H1 (cell line): ENCODE measurements at regions not wholly inside any gene's neighbourhood (a gene's known extent, or its start where the extent isn't known, plus 50 kb on each side); places are given as distances from the start of the nearest gene placed in this dataset.

Source experiments
- CTCF ChIP-seq, 3 experiments: IDR thresholded peaks; 1 replicate in 2 of 3; 2 replicates in 1 of 3; pipeline versions ENCODE4 v1.5.1 to v1.6.1; 2011; ENCODE audit warnings: low read length in 3 of 3, mild to moderate bottlenecking in 3 of 3, inconsistent platforms in 2 of 3, low read depth in 1 of 3, moderate library complexity in 1 of 3; ENCODE audit not compliant: insufficient read depth in 1 of 3; ENCODE audit errors: control extremely low read depth in 1 of 3
- EP300 ChIP-seq, 2 experiments: IDR thresholded peaks; 1 replicate in 1 of 2; 2 replicates in 1 of 2; pipeline ENCODE4 v1.6.1; 2011 to 2012; ENCODE audit warnings: low read depth in 2 of 2, low read length in 2 of 2, mild to moderate bottlenecking in 2 of 2, borderline replicate concordance in 1 of 2, inconsistent platforms in 1 of 2, moderate library complexity in 1 of 2
- EZH2 ChIP-seq: fragments of 200-600 bp; sonication (generic); IDR thresholded peaks from 2 replicates; pipeline ENCODE4 v1.7.1; 2012; ENCODE audit warnings: low read depth, mild to moderate bottlenecking, moderate library complexity, low read length, inconsistent platforms; ENCODE audit not compliant: severe bottlenecking
- SIRT6 ChIP-seq: IDR thresholded peaks from one replicate; pipeline ENCODE4 v1.7.1; 2012; ENCODE audit warnings: low read length, inconsistent platforms
- TAF1 ChIP-seq: IDR thresholded peaks from 2 replicates; pipeline ENCODE4 v1.6.1; 2011; ENCODE audit warnings: mild to moderate bottlenecking, low read depth, low read length

- TF ChIP-seq EP300 (IDR thresholded peaks at IDR 0.05; ENCODE audit: borderline replicate concordance in 1 of 2, low read depth in 2 of 2, low read length in 2 of 2) (no peak), CTCF (IDR thresholded peaks at IDR 0.05; ENCODE audit: control extremely low read depth in 1 of 3, insufficient read depth in 1 of 3, low read depth in 1 of 3, low read length in 3 of 3) (no peak), EZH2 (no peak), SIRT6 (no peak), TAF1 (no peak)
These were observed 339.6 kb downstream of the NUP35 start for GRCh38 chr2:183463821-183464220.
